ENCODE measurements at regions not wholly inside any gene's neighbourhood (a gene's known extent, or its start where the extent isn't known, plus 50 kb on each side); places are given as distances from the start of the nearest gene placed in this dataset.

GRCh38 chr1:165147799-165148198 lies 208.7 kb downstream of the LMX1A start:
- ChIA-PET CTCF (interaction anchor here (1.5 kb wide), 1 partner anchor 16 kb away, joined by 3 read pairs; no protein-coding TSS in a partner anchor), POLR2A (no interaction called here)
- H3K27me3 ChIP-seq (ENCODE audit: control insufficient read depth, insufficient read depth, low read length), result no peaks in the 10 kb centered on the region; the same call in 1 of the 2 replicates
- no peak for TF ChIP-seq CTCF (IDR thresholded peaks at IDR 0.05; ENCODE audit: insufficient read depth, low read depth, low read length)
- no peak overlapping the region for H3K4me3 ChIP-seq (ENCODE audit: low read depth, low read length)
- H3K36me3 ChIP-seq (ENCODE audit: control insufficient read depth, insufficient read depth, low read length), result no peaks in the 10 kb centered on the region
- DNase-seq (ENCODE audit: low read depth), result no peak

- CTCF ChIA-PET, result interaction anchor here (0.9 to 2.9 kb wide), 15 partner anchors 9 to 448 kb away, joined by 3 to 11 read pairs (median 6); no protein-coding TSS in a partner anchor
- Histone ChIP-seq H3K27me3 (ENCODE audit: control insufficient read depth, insufficient read depth, low read length) (no peaks in the 10 kb centered on the region), H3K36me3 (ENCODE audit: control insufficient read depth, insufficient read depth, low read length) (no peaks in the 10 kb centered on the region), H3K4me3 (ENCODE audit: low read depth, low read length) (no peak overlapping the region)
- DNase-seq (ENCODE audit: low read depth), result peak; percentile 4
- POLR2A ChIA-PET, result no interaction called here
- TF ChIP-seq CTCF (IDR thresholded peaks at IDR 0.05; ENCODE audit: insufficient read depth, low read depth, low read length), result peak; percentile 87
Observed at GRCh38 chr1:165144757-165145397, 211.6 kb downstream of the LMX1A start.

GRCh38 chr1:165143437-165144065 lies 213.0 kb downstream of the LMX1A start:
- H3K4me3 ChIP-seq (ENCODE audit: low read depth, low read length), result no peak overlapping the region
- ChIA-PET CTCF (interaction anchor here (0.9 to 1.9 kb wide), 6 partner anchors 8 to 30 kb away, joined by 3 to 8 read pairs (median 4); no protein-coding TSS in a partner anchor), POLR2A (no interaction called here)
- no peak for DNase-seq (ENCODE audit: low read depth)
- no peaks in the 10 kb centered on the region for H3K27me3 ChIP-seq (ENCODE audit: control insufficient read depth, insufficient read depth, low read length)
- no peaks in the 10 kb centered on the region for H3K36me3 ChIP-seq (ENCODE audit: control insufficient read depth, insufficient read depth, low read length)
- peak; percentile 74 for TF ChIP-seq CTCF (IDR thresholded peaks at IDR 0.05; ENCODE audit: insufficient read depth, low read depth, low read length)

- TF ChIP-seq CTCF (IDR thresholded peaks at IDR 0.05; ENCODE audit: insufficient read depth, low read depth, low read length), result no peak
- Histone ChIP-seq H3K36me3 (ENCODE audit: control insufficient read depth, insufficient read depth, low read length) (no peaks in the 10 kb centered on the region), H3K27me3 (ENCODE audit: control insufficient read depth, insufficient read depth, low read length) (no peaks in the 10 kb centered on the region; the same call in 1 of the 2 replicates), H3K4me3 (ENCODE audit: low read depth, low read length) (no peak overlapping the region)
- DNase-seq (ENCODE audit: low read depth), result no peak
- CTCF ChIA-PET, result no interaction called here
- POLR2A ChIA-PET, result no interaction called here
Observed at GRCh38 chr1:165138960-165139359, 217.6 kb downstream of the LMX1A start.

- Histone ChIP-seq H3K36me3 (ENCODE audit: control insufficient read depth, insufficient read depth, low read length) (no peaks in the 10 kb centered on the region), H3K27me3 (ENCODE audit: control insufficient read depth, insufficient read depth, low read length) (no peaks in the 10 kb centered on the region; the same call in 1 of the 2 replicates), H3K4me3 (ENCODE audit: low read depth, low read length) (no peak overlapping the region)
- ChIA-PET CTCF (no interaction called here), POLR2A (no interaction called here)
- no peak for DNase-seq (ENCODE audit: low read depth)
- no peak for TF ChIP-seq CTCF (IDR thresholded peaks at IDR 0.05; ENCODE audit: insufficient read depth, low read depth, low read length)
Observed at GRCh38 chr1:165137551-165138316, 218.8 kb downstream of the LMX1A start.

Measured in BJ (cell line).